NCI-H1105 treated with DMSO at 0.1 percent for 48 hours (cell line): ENCODE measurements at regions not wholly inside any gene's neighbourhood (a gene's known extent, or its start where the extent isn't known, plus 50 kb on each side); places are given as distances from the start of the nearest gene placed in this dataset.
A peak's percentile ranks its signal among the peaks of the same experiment; 100 is the strongest.

Experiments used
- DNase-seq: peaks from one replicate; lab custom pipeline; 2025; lab: John Stamatoyannopoulos, UW

DNA sequence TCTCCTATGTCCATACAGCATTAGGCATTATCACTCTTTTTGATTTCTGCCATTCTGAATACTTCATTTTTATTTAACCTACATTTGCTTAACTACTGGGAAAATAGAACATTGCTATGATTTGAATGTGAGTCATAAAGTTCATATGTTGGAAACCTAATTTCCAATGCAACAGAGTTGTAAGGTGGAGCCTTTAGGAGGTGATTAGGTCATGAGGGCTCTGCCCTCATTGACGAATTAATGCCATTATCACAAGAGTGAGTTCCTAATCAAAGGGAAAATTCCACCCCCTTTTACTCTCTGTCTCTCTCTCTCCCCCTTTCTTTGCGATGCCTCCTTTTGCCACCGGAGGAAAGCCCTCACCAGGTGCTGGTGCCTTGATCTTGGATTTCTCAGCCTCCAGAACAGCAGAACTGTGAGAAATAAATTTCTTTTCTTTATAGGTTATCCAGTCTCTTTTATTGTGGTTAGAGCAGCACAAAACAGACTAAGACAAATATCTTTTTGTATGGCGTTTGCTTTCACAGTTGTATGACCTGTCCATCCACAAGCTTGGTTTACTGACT is 180.1 kb upstream of the ARID2 start:
- DNase-seq, result no peak

GRCh38 chr12:45553204-45553603 is 176.3 kb upstream of the ARID2 start:
- peak; percentile 98 for DNase-seq

- DNase-seq, result no peak
These were observed 172.5 kb upstream of the ARID2 start for GRCh38 chr12:45557016-45557415.

DNA sequence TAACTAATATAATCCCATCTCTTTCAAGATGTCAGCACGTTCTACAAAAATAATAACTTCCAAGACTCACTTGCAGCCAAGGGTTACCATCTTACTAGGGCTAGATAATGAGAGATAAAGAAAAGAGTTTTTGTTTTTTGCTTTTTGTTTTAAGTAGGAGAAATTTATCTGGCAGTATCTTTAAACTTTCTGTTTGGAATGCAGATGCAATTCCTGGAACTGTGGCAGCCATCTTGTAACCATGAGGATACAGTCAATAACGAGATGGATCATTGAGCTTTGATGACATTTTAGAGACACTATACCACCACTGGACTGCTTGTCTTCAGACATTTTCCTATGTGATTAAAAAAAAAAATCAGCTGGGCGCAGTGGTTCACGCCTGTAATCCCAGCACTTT is 171.2 kb upstream of the ARID2 start:
- no peak for DNase-seq

- DNase-seq, result no peak
These were observed 170.0 kb upstream of the ARID2 start for GRCh38 chr12:45559537-45559936.

DNA sequence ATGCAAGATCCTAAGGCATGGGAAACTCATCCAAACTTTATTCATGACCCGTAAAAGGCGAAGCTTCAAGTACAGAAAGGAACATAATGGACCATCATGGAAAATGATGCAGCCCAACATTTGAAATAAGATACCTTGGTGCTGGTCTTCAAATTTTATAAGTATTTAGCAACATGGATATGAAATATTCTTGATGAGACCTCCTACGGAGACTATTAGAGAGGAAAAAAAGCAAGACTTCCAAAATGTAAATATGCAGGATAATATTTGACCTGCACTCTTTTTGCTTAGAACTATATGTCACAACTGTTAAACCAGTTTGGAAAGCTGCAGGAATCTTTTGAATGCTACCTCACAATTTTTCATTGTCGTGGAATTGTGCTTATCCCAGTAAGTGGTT is 168.8 kb upstream of the ARID2 start:
- DNase-seq, result no peak

DNA sequence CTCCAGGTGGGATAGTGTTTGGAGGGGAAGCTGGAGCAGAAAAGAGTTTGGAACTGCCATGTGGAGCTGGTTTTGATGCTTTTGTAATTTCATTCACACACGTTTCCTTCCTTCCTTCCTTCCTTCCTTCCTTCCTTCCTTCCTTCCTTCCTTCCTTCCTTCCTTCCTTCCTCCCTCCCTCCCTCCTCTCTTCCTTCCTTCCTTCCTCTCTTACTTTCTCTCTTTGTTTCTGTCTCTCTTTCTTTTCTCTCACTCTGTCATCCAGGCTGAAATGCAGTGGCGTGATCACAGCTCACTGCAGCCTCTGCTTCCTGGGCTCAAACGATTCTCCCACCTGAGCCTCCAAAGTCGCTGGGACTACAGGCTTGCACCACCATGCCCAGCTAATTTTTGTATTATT is 168.0 kb upstream of the ARID2 start:
- no peak for DNase-seq

DNA sequence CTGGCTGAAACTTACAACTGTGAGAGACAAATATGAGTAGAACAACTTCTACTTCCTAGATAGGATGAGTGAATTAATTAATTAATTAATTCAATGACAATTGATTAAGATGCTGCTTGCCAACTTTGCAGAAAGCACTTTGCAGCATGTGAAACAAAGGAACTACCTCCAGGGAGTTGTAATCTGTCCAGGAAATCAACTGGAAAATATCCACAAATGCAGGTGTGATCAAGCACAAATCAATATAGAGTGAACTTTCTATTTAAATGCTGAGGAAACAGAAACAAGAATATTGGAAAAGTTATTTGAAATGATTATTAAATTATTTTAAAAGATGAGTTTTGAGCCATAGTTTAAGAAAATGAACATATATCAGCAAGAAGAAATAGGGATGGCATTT is 163.9 kb upstream of the ARID2 start:
- peak; percentile 7 for DNase-seq

DNA sequence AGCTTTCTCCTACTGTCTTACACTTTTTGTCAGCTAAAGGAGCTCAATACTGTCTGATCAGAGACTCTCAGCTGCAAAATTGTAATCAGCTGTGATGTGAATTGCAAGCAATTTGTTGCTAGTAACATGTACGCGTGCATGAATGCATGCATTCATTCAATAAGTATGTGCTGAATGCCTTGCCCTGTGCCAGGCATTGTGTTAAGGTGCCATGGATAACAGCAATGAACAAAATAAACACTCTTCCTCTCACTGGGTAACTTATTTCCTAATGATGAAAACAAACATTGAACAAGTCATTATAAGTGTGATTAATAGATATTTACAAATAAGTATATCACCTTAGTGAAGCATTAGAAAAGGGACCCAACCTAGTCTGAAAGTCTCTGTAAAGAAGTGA is 163.2 kb upstream of the ARID2 start:
- DNase-seq, result no peak

GRCh38 chr12:45568808-45569207 is 160.7 kb upstream of the ARID2 start:
- DNase-seq, result no peak

DNA sequence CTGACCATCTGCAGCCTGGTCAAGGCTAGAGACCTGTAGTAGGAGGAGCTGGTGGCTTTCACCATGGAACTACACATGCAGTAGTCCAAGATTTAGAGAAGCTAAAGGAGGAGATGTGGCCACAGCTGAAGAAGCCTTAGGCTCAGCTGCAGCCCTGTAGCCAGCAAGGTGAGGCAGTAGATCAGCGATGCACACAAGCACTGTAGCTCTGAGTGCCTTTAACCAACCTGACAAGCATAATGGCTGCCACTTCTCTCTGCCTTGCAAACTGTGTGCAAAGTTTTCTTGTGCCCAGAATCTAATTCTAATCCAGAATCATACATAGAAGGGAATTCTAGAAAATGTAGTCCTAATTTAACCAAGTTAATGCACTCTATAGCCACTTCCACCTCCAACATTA is 159.0 kb upstream of the ARID2 start:
- DNase-seq, result no peak

- no peak for DNase-seq
These were observed 157.4 kb upstream of the ARID2 start for GRCh38 chr12:45572114-45572513.

DNA sequence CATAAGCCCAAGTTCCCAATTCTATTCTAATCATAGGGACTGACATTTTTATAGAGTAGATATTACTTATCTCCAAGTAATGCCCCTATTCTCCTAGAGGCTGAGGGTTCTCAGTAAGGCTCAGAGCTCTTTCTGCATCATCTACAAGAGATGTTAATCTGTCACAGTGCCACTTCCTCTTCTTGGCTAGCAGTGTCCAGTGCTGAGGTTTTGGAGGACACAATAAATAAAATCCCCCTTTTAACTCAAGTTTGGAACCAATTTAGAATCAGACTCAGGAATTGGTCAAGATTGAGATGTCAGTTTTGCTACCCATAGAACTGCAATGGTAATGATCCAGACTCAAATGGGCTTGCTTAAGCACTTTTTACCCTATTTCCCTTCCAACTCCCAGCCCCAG is 154.1 kb upstream of the ARID2 start:
- no peak for DNase-seq

- no peak for DNase-seq
These were observed 153.6 kb upstream of the ARID2 start for GRCh38 chr12:45575823-45576475.

DNA sequence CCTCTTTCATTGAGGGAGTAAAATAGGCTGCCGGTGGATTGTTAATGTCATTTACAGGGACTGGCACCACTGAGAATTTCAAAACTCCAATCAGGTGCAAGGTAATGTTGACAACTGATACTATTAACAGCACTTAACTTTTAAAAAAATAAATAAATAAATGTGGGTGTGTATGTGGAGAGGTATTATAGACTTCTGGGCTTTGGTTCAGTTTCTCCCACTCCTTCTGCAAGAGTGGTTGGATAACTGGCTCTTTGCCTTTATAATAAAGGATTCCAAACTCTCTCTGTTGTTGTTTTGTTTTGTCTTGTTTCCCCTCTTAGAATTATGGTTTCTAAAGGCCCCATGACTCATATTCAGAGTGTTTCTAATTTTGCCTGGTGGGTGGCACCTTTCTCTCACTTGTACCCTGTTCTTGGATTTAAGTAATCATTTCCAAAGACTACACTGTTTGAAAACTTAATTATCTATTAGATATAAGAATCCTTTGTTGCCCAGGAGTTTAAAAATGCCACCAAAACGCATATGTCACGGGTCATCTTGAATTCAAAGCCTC is 151.6 kb upstream of the ARID2 start:
- peak; percentile 87 for DNase-seq

DNA sequence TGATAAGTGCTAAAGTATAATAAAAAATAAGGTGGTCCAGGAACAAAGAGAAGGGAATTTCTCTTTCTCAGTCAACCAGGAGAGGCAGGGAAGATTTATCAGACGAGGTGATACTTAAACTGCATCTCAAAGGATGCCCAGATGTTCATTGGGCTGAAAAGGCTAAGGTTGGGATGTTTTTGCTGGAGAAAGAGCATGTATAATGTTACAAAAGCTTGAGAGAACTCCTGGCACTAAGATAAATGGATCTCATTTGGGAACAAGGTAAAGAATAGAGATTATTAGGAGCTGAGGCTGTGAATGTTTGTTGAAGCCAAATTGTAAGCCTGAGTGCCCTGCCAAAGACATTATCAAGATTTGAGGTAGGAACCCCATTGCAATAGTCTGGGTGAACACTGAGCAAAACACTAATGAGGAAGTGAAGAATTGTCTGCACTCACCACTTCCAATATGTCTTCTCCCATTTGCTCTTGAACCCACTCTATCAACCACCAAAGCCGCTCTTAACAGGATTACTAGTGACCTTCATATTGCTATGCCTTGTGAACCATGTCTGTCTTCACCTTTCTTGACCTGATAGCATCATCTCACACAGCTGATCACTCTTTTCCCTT is 149.0 kb upstream of the ARID2 start:
- DNase-seq, result no peak

DNA sequence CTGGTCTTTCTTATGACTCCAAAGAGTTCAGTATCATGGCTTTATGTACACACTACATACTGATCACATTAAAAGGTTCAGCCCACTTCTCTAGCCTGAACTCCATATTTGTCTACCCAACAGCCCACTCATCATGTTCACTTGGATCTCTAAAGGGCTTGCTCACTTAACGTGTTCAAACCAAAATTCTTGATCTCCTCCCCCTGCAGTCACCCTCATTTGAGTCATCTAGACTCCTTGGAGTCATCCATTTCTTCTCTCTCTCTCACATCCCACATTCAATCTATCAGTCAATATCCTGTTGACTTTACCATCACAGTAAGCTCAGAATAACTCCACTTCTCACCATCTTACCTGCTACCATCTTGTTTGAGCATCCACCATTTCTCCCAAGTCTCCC is 148.4 kb upstream of the ARID2 start:
- DNase-seq, result no peak

GRCh38 chr12:45582536-45582935 is 147.0 kb upstream of the ARID2 start:
- DNase-seq, result no peak

DNA sequence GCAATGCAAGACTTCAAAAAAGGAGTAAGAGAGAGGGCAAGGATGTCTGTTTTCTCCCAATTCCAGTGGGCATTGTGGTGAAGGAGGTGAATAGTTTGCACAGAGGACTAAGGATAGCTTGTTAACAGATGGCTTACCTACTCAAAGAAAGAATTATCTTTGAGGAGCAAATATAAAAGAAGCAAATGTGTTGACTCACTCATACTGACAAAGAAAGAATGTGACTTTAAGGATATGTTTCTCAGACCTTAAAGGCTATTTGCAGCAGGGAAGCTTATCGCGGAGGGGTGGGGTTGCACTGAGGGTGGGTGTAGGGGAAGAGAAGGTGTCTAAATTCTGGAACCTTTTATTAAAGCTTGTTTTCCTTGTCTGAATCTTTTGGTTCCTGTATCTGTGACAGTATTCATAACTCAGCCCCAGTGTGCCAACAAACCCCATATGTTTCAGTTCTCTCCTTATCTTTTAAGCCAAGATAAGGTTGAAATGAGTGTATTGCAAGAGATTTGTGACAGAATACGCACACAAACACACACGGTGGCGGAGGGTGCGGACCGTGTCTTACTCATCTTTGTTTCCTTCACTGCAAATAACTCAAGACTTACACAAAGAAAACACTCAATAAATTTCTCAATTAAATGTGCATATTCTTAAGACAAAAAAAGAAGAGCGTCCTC is 146.4 kb upstream of the ARID2 start:
- DNase-seq, result no peak

GRCh38 chr12:45584336-45584735 is 145.2 kb upstream of the ARID2 start:
- DNase-seq, result no peak

- no peak for DNase-seq
These were observed 143.8 kb upstream of the ARID2 start for GRCh38 chr12:45585522-45586230.

GRCh38 chr12:45586486-45586885 is 143.0 kb upstream of the ARID2 start:
- DNase-seq, result no peak
